Tibial nerve (tissue), 4 donors: ENCODE measurements at regions not wholly inside any gene's neighbourhood (a gene's known extent, or its start where the extent isn't known, plus 50 kb on each side); places are given as distances from the start of the nearest gene placed in this dataset.

Experiments
- EP300 ChIP-seq, 2 donors: sonication (generic); formaldehyde crosslinking; IDR thresholded peaks; one replicate each; pipeline ENCODE4 v1.6.1; 2017; ENCODE audit warnings: antibody characterized with exemption in 2 of 2, mild to moderate bottlenecking in 1 of 2
- POLR2A ChIP-seq, 2 donors: fragments of 450-650 bp; IDR thresholded peaks; one replicate each; pipeline ENCODE4 v1.6.1; 2017; ENCODE audit warnings: antibody characterized with exemption in 2 of 2, mild to moderate bottlenecking in 2 of 2, moderate library complexity in 2 of 2
- TF ChIP-seq, protein P1 (sequence below), 5 experiments: fragments of 200-600 bp in 3 of 5; fragments of 450-650 bp in 2 of 5; sonication (generic) in 3 of 5; IDR thresholded peaks; one replicate each; pipeline ENCODE4 v1.5.1; 2016 to 2019; ENCODE audit warnings: antibody characterized with exemption in 5 of 5, mild to moderate bottlenecking in 3 of 5, moderate library complexity in 2 of 5

DNA sequence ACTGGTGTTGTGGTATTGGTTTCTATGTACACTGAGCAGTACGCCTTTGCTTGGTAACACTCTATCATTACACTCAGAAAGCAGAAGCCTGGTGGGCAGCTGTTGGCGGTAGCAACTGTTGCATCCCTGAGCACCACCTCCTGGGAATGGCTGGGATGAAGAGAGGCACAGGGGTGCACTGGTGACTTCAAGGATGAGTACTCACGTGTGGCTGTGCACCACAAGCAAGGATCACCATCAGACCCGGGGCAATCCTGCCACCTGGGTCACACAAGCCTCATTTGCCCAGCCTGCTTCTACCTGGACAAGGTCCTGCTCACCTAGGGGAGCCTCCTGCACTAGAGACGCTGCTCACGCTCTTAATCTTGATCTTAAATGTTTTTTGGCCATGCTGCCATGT is 336.4 kb downstream of the SI start:
- TF ChIP-seq, protein P1, sequence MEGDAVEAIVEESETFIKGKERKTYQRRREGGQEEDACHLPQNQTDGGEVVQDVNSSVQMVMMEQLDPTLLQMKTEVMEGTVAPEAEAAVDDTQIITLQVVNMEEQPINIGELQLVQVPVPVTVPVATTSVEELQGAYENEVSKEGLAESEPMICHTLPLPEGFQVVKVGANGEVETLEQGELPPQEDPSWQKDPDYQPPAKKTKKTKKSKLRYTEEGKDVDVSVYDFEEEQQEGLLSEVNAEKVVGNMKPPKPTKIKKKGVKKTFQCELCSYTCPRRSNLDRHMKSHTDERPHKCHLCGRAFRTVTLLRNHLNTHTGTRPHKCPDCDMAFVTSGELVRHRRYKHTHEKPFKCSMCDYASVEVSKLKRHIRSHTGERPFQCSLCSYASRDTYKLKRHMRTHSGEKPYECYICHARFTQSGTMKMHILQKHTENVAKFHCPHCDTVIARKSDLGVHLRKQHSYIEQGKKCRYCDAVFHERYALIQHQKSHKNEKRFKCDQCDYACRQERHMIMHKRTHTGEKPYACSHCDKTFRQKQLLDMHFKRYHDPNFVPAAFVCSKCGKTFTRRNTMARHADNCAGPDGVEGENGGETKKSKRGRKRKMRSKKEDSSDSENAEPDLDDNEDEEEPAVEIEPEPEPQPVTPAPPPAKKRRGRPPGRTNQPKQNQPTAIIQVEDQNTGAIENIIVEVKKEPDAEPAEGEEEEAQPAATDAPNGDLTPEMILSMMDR (IDR thresholded peaks at IDR 0.05) = no peak
- TF ChIP-seq EP300 (IDR thresholded peaks at IDR 0.05) (no peak), POLR2A (IDR thresholded peaks at IDR 0.05) (no peak)
